Right lobe of liver (tissue), 6 donors: ENCODE measurements at regions not wholly inside any gene's neighbourhood (a gene's known extent, or its start where the extent isn't known, plus 50 kb on each side); places are given as distances from the start of the nearest gene placed in this dataset.

Experiments
- ATAC-seq, 4 donors: fragments of 200-7000 bp; cut with Tn5 transposase; one replicate each; pipeline ENCODE4 v1.9.1; 2020; ENCODE audit warnings: mild to moderate bottlenecking in 4 of 4, moderate library complexity in 4 of 4
- DNase-seq, 3 donors: peaks; one replicate each; pipeline ENCODE4 v3.0.0-alpha.2; 2020
- H3K27ac ChIP-seq, 3 donors: fragments of 200-600 bp; one replicate each; pipeline ENCODE4 v1.8.0; 2022
- H3K27me3 ChIP-seq, 2 donors: fragments of 200-600 bp; one replicate each; pipeline ENCODE4 v1.8.0; 2022
- H3K36me3 ChIP-seq, 4 donors: fragments of 200-600 bp; sonication (generic) in 1 of 4; one replicate each; pipeline versions ENCODE4 v1.5.1 to v1.8.0; 2017 to 2022; ENCODE audit warnings: control low read depth in 1 of 4
- H3K4me1 ChIP-seq, 4 donors: fragments of 200-600 bp; sonication (generic) in 1 of 4; one replicate each; pipeline versions ENCODE4 v1.5.1 to v1.8.0; 2017 to 2022; ENCODE audit warnings: control low read depth in 1 of 4
- H3K4me3 ChIP-seq, 3 donors: fragments of 200-600 bp; one replicate each; pipeline ENCODE4 v1.8.0; 2022
- H3K9me3 ChIP-seq, 4 donors: fragments of 200-600 bp; sonication (generic) in 1 of 4; one replicate each; pipeline versions ENCODE4 v1.5.1 to v1.8.0; 2017 to 2022; ENCODE audit warnings: control low read depth in 1 of 4
- CTCF ChIP-seq, 4 donors: fragments of 200-600 bp in 3 of 4; fragments of 450-650 bp in 1 of 4; IDR thresholded peaks; one replicate each; pipeline versions ENCODE4 v1.5.1 to v1.8.0; 2016 to 2022; ENCODE audit warnings: antibody characterized with exemption in 4 of 4, mild to moderate bottlenecking in 2 of 4
- POLR2A ChIP-seq: fragments of 450-650 bp; IDR thresholded peaks from one replicate; pipeline ENCODE4 v1.6.1; 2017; ENCODE audit warnings: antibody characterized with exemption, mild to moderate bottlenecking
- WGBS: methylation state at CpG from one replicate; pipeline ENCODE4 v1.1.6; 2018; ENCODE audit warnings: low coverage, low lambda C conversion rate; ENCODE audit not compliant: insufficient coverage; ENCODE audit errors: missing lambda C conversion rate; 5-methylcytosine and 5-hydroxymethylcytosine counted together
- intact Hi-C, 2 donors: fragments of 100-400 bp; cut with DNase I; formaldehyde crosslinking; loops; one replicate each; pipeline versions ENCODE4 v1.11.2 to v1.14.1; 2022
- donor health status: DM: no; HTN: yes; CAD: no.
- donor health status: DM: no; HTN: no; CAD: no.
- donor health status: DM: no; HTN: no; CAD: no.
- donor health status: DM: no; HTN: yes; CAD: no.
- donor health status: DM: no; HTN: yes; CAD: no.

- no peak for DNase-seq
- no peak overlapping the region for H3K27ac ChIP-seq
- no peak for TF ChIP-seq CTCF (IDR thresholded peaks at IDR 0.05)
- TF ChIP-seq POLR2A = no peak
- H3K4me3 ChIP-seq = no peak overlapping the region
- no peaks in the 10 kb centered on the region for H3K9me3 ChIP-seq
- WGBS = 42% methylated on average over 6 of the region's 6 CpGs
- intact Hi-C loops = no loop called here
- H3K4me1 ChIP-seq = no peaks in the 10 kb centered on the region
- no peak for ATAC-seq
- H3K36me3 ChIP-seq = no peaks in the 10 kb centered on the region
- H3K27me3 ChIP-seq = no peaks in the 10 kb centered on the region
These were observed 288.1 kb upstream of the PRKCQ start for GRCh38 chr10:6868036-6868725.

- intact Hi-C loops = no loop called here
- WGBS = 39% methylated on average over 2 of the region's 2 CpGs
- no peaks in the 10 kb centered on the region for H3K36me3 ChIP-seq
- no peaks in the 10 kb centered on the region for H3K9me3 ChIP-seq
- ATAC-seq (no peak), DNase-seq (no peak)
- no peaks in the 10 kb centered on the region for H3K27me3 ChIP-seq
- no peak overlapping the region for H3K27ac ChIP-seq
- no peaks in the 10 kb centered on the region for H3K4me1 ChIP-seq
- H3K4me3 ChIP-seq = no peak overlapping the region
- TF ChIP-seq CTCF (IDR thresholded peaks at IDR 0.05) (no peak), POLR2A (no peak)
These were observed 286.7 kb upstream of the PRKCQ start for GRCh38 chr10:6866757-6867156.

- Histone ChIP-seq H3K36me3 (no peaks in the 10 kb centered on the region), H3K27me3 (no peaks in the 10 kb centered on the region), H3K27ac (no peak overlapping the region), H3K9me3 (no peaks in the 10 kb centered on the region), H3K4me3 (no peak overlapping the region), H3K4me1 (no peaks in the 10 kb centered on the region)
- ATAC-seq (no peak), DNase-seq (no peak)
- no peak for TF ChIP-seq POLR2A
- TF ChIP-seq CTCF (IDR thresholded peaks at IDR 0.05) = no peak
- intact Hi-C loops = no loop called here
- 73% methylated on average over 6 of the region's 6 CpGs for WGBS
These were observed 284.1 kb upstream of the PRKCQ start for GRCh38 chr10:6864142-6864541.

- DNase-seq = no peak
- 62% methylated on average over 1 of the region's 1 CpG for whole genome bisulfite sequencing
These were observed 283.3 kb upstream of the PRKCQ start for GRCh38 chr10:6863381-6863780.

More at GRCh38 chr10:6863381-6863780, 283.3 kb upstream of the PRKCQ start:
- intact Hi-C loops = no loop called here
- Histone ChIP-seq H3K36me3 (no peaks in the 10 kb centered on the region), H3K27ac (no peak overlapping the region), H3K4me1 (no peaks in the 10 kb centered on the region), H3K4me3 (no peak overlapping the region), H3K9me3 (no peaks in the 10 kb centered on the region), H3K27me3 (no peaks in the 10 kb centered on the region)
- ATAC-seq = no peak
- TF ChIP-seq CTCF (IDR thresholded peaks at IDR 0.05) (no peak), POLR2A (no peak)
